ENCODE measurements at regions not wholly inside any gene's neighbourhood (a gene's known extent, or its start where the extent isn't known, plus 50 kb on each side); places are given as distances from the start of the nearest gene placed in this dataset.

GRCh38 chr10:88120599-88121333 is 257.3 kb downstream of the PTEN start:
- H3K4me1 ChIP-seq (replicated peaks in 1 of 4; ENCODE audit: control insufficient read depth in 3 of 4, insufficient read depth in 4 of 4, low read length in 3 of 4), result no peaks in the 10 kb centered on the region; a peak in 2 of 7 replicates
- ChIA-PET CTCF (ENCODE audit: partially characterized antibody) (interaction anchor here (0.6 to 1.1 kb wide), 5 partner anchors 10 to 432 kb away, joined by 3 to 6 read pairs (median 3); no protein-coding TSS in a partner anchor), POLR2A (ENCODE audit: partially characterized antibody) (interaction anchor here (0.7 kb wide), 1 partner anchor 463 kb away, joined by 3 read pairs; the partner anchor contains the start of gene RNLS)
- no peak overlapping the region for H4K5ac ChIP-seq (ENCODE audit: insufficient read length, low read depth, low read length)
- H3K18ac ChIP-seq (ENCODE audit: extremely low read depth, low read length), result no peak overlapping the region
- H3K9ac ChIP-seq (replicated peaks in 1 of 4; ENCODE audit: extremely low read depth in 1 of 4, low read depth in 3 of 4, low read length in 3 of 4), result no peak overlapping the region
- H3K36me3 ChIP-seq (ENCODE audit: control insufficient read depth in 2 of 4, insufficient read depth in 4 of 4, low read length in 3 of 4), result no peaks in the 10 kb centered on the region
- no peak overlapping the region for H3K27ac ChIP-seq (ENCODE audit: low read depth, low read length)
- H3K23ac ChIP-seq (ENCODE audit: insufficient read length), result no peak overlapping the region
- no peak overlapping the region for H3K4ac ChIP-seq (replicated peaks; ENCODE audit: insufficient read length, low read depth, low read length)
- no peak overlapping the region for H2AFZ ChIP-seq (ENCODE audit: low read length)
- peak overlapping the region; percentile 33; the same call in 1 of the 2 replicates for H2BK15ac ChIP-seq (ENCODE audit: low read length)
- no peak overlapping the region for H3K56ac ChIP-seq (replicated peaks; ENCODE audit: insufficient read length, low read depth, low read length)
- no peak overlapping the region for H2AK5ac ChIP-seq (ENCODE audit: low read depth, low read length)
- no peak overlapping the region for H3K4me2 ChIP-seq (ENCODE audit: insufficient read depth in 1 of 2, low read depth in 2 of 2, low read length in 2 of 2)
- TF ChIP-seq CHD1 (IDR thresholded peaks at IDR 0.05; ENCODE audit: low read depth, low read length) (no peak), BRCA1 (IDR thresholded peaks at IDR 0.05; ENCODE audit: low read depth, low read length) (no peak), TEAD4 (IDR thresholded peaks at IDR 0.05; ENCODE audit: low read depth, low read length) (no peak)
- H4K91ac ChIP-seq (replicated peaks; ENCODE audit: insufficient read length, low read length), result no peak overlapping the region
- no peak overlapping the region for H3K14ac ChIP-seq (ENCODE audit: insufficient read length)
- no peak overlapping the region for H2BK12ac ChIP-seq (ENCODE audit: low read depth, low read length)
- H3K4me3 ChIP-seq (ENCODE audit: extremely low read depth in 1 of 4, insufficient read depth in 2 of 4, low read depth in 3 of 4, low read length in 4 of 4), result no peak overlapping the region
- no peaks in the 10 kb centered on the region for H3K23me2 ChIP-seq (ENCODE audit: low read depth, low read length)
- no peaks in the 10 kb centered on the region for H3K79me2 ChIP-seq (ENCODE audit: control insufficient read depth in 1 of 2, insufficient read depth in 2 of 2, low read length in 2 of 2)
- no peaks in the 10 kb centered on the region for H3K79me1 ChIP-seq (ENCODE audit: low read depth, low read length)
- no peaks in the 10 kb centered on the region for H4K20me1 ChIP-seq (replicated peaks in 1 of 2; ENCODE audit: control insufficient read depth in 1 of 2, insufficient read depth in 2 of 2, low read length in 2 of 2)
- DNase-seq (ENCODE audit: low read depth in 1 of 2, low spot score in 2 of 2) (no peak), FAIRE-seq (no peak)
- H3K27me3 ChIP-seq (replicated peaks in 1 of 4; ENCODE audit: control insufficient read depth in 3 of 4, extremely low read depth in 1 of 4, insufficient read depth in 3 of 4, low read length in 3 of 4), result no peaks in the 10 kb centered on the region
- no peak overlapping the region for H4K8ac ChIP-seq (ENCODE audit: extremely low read depth, insufficient read depth, low read length)
- 94% methylated on average over 5 of the region's 5 CpGs; no CpG with 5 or more reads in 1 of the 2 experiments for WGBS, 2 experiments (ENCODE audit: extremely low coverage in 1 of 2, insufficient coverage in 1 of 2, insufficient read length in 1 of 2, insufficient replicate concordance in 2 of 2, low coverage in 1 of 2, low lambda C conversion rate in 2 of 2, missing lambda C conversion rate in 1 of 2)
- no peak overlapping the region for H2BK20ac ChIP-seq (ENCODE audit: low read length)
- no peaks in the 10 kb centered on the region for H3K9me3 ChIP-seq (ENCODE audit: insufficient read depth in 2 of 2, low read depth in 1 of 2, low read length in 1 of 2)
- no peak overlapping the region for H2BK5ac ChIP-seq (ENCODE audit: low read depth, low read length)
- no peak overlapping the region for H2BK120ac ChIP-seq (replicated peaks; ENCODE audit: low read depth, low read length)

Data from H1 (cell line).